DND-41 (cell line): ENCODE measurements at regions not wholly inside any gene's neighbourhood (a gene's known extent, or its start where the extent isn't known, plus 50 kb on each side); places are given as distances from the start of the nearest gene placed in this dataset.
A peak's percentile ranks its signal among the peaks of the same experiment; 100 is the strongest.

ENCODE experiments used
- EZH2 ChIP-seq: IDR thresholded peaks from 3 replicates; pipeline ENCODE4 v1.6.1; 2012; ENCODE audit warnings: borderline replicate concordance, low read depth, mild to moderate bottlenecking, moderate library complexity, low read length, inconsistent platforms; ENCODE audit not compliant: severe bottlenecking
- TF ChIP-seq, protein P1 (sequence below): IDR thresholded peaks from 2 replicates; pipeline ENCODE4 v1.5.1; 2012; ENCODE audit warnings: borderline replicate concordance, low read length, moderate library complexity, mild to moderate bottlenecking; ENCODE audit not compliant: poor library complexity, severe bottlenecking; ENCODE audit errors: extremely low read depth

DNA sequence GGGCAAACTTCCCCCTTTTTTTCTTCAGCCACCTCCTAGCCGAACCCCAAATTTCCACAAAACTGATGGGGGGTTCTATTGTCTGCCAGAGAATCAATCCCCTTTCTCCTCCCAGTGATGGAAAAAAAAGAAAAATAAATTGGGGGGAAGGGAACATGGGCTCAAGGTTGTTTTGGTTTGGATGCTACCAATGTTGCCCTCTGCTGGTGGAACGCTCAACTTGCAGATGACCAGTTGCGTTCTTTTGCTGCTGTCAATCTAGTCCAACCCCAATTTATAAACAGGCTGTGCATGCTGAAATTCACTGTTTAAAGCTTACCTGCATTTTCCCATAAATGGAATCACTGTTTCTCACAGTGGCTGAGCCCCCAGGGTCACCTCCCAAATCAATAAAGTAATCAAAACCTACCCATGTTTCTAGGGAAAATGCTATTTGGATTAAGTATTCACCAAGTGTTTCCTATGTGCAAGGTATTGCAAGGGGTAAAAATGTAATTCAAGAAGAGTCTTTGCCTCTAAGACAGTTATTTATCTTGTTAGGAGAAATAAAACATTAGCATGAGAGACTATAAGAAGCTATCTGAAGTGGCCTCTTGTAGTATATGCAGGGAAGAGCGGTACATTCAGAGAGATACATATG, 116.7 kb upstream of the TMEM164 start:
- TF ChIP-seq, protein P1, sequence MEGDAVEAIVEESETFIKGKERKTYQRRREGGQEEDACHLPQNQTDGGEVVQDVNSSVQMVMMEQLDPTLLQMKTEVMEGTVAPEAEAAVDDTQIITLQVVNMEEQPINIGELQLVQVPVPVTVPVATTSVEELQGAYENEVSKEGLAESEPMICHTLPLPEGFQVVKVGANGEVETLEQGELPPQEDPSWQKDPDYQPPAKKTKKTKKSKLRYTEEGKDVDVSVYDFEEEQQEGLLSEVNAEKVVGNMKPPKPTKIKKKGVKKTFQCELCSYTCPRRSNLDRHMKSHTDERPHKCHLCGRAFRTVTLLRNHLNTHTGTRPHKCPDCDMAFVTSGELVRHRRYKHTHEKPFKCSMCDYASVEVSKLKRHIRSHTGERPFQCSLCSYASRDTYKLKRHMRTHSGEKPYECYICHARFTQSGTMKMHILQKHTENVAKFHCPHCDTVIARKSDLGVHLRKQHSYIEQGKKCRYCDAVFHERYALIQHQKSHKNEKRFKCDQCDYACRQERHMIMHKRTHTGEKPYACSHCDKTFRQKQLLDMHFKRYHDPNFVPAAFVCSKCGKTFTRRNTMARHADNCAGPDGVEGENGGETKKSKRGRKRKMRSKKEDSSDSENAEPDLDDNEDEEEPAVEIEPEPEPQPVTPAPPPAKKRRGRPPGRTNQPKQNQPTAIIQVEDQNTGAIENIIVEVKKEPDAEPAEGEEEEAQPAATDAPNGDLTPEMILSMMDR: peak; percentile 68
- no peak for TF ChIP-seq EZH2
